Activated CD4-positive, CD25-positive, alpha-beta regulatory T cell treated with anti-CD3 and anti-CD28 coated beads, Interleukin-2, amount 50 U/mL, for 16 hours (primary cell): ENCODE measurements at regions not wholly inside any gene's neighbourhood (a gene's known extent, or its start where the extent isn't known, plus 50 kb on each side); places are given as distances from the start of the nearest gene placed in this dataset.

Experiments used
- DNase-seq: peaks from one replicate; pipeline ENCODE4 v3.0.0-alpha.2; 2020; ENCODE audit warnings: low read depth, low spot score

- no peak for DNase-seq
These were observed 210.1 kb upstream of the SATB1 start for GRCh38 chr3:18635215-18635614.

GRCh38 chr3:18634461-18634860, 209.3 kb upstream of the SATB1 start:
- DNase-seq = no peak

- DNase-seq = no peak
These were observed 207.9 kb upstream of the SATB1 start for GRCh38 chr3:18633002-18633401.

GRCh38 chr3:18630295-18630694, 205.2 kb upstream of the SATB1 start:
- DNase-seq = no peak

- no peak for DNase-seq
These were observed 199.9 kb upstream of the SATB1 start for GRCh38 chr3:18625085-18625484.

GRCh38 chr3:18623220-18623619, 198.1 kb upstream of the SATB1 start:
- DNase-seq = no peak

GRCh38 chr3:18618723-18619122, 193.6 kb upstream of the SATB1 start:
- no peak for DNase-seq

GRCh38 chr3:18611991-18612390, 186.9 kb upstream of the SATB1 start:
- no peak for DNase-seq

- no peak for DNase-seq
These were observed 184.0 kb upstream of the SATB1 start for GRCh38 chr3:18609187-18609586.

- DNase-seq = no peak
These were observed 172.8 kb upstream of the SATB1 start for GRCh38 chr3:18597919-18598318.

- no peak for DNase-seq
These were observed 168.1 kb upstream of the SATB1 start for GRCh38 chr3:18593231-18593630.

GRCh38 chr3:18591120-18591519, 166.0 kb upstream of the SATB1 start:
- no peak for DNase-seq

- DNase-seq = no peak
These were observed 160.9 kb upstream of the SATB1 start for GRCh38 chr3:18586076-18586475.

GRCh38 chr3:18585004-18585968, 160.1 kb upstream of the SATB1 start:
- DNase-seq = no peak

GRCh38 chr3:18580268-18580667, 155.1 kb upstream of the SATB1 start:
- DNase-seq = no peak

GRCh38 chr3:18579661-18580060, 154.5 kb upstream of the SATB1 start:
- no peak for DNase-seq

- no peak for DNase-seq
These were observed 150.4 kb upstream of the SATB1 start for GRCh38 chr3:18575573-18575972.

- DNase-seq = no peak
These were observed 147.7 kb upstream of the SATB1 start for GRCh38 chr3:18572809-18573208.

- DNase-seq = no peak
These were observed 142.2 kb upstream of the SATB1 start for GRCh38 chr3:18567293-18567692.

GRCh38 chr3:18562364-18563154, 137.4 kb upstream of the SATB1 start:
- no peak for DNase-seq

GRCh38 chr3:18559331-18559842, 134.2 kb upstream of the SATB1 start:
- DNase-seq = no peak

- no peak for DNase-seq
These were observed 133.4 kb upstream of the SATB1 start for GRCh38 chr3:18558507-18558906.
